Stimulated activated CD4-positive, alpha-beta T cell treated with anti-CD3 and anti-CD28 coated beads, TNF-alpha, amount 100 ng/mL, for 48 hours (primary cell): ENCODE measurements at regions not wholly inside any gene's neighbourhood (a gene's known extent, or its start where the extent isn't known, plus 50 kb on each side); places are given as distances from the start of the nearest gene placed in this dataset.

ENCODE experiments used
- DNase-seq, 3 donors: peaks; one replicate each; pipeline ENCODE4 v3.0.0-alpha.2; 2020; ENCODE audit warnings: low read depth in 3 of 3

GRCh38 chr12:115134298-115134697, 450.3 kb upstream of the TBX3 start:
- no peak for DNase-seq

GRCh38 chr12:115132905-115133304, 448.9 kb upstream of the TBX3 start:
- no peak for DNase-seq

GRCh38 chr12:115132145-115132544, 448.2 kb upstream of the TBX3 start:
- no peak for DNase-seq

GRCh38 chr12:115129727-115130126, 445.8 kb upstream of the TBX3 start:
- DNase-seq: no peak

- DNase-seq: no peak
These were observed 437.1 kb upstream of the TBX3 start for GRCh38 chr12:115121053-115121452.

- DNase-seq: no peak
These were observed 434.3 kb upstream of the TBX3 start for GRCh38 chr12:115118177-115118724.

GRCh38 chr12:115114140-115114539, 430.2 kb upstream of the TBX3 start:
- no peak for DNase-seq

GRCh38 chr12:115109863-115110262, 425.9 kb upstream of the TBX3 start:
- no peak for DNase-seq

GRCh38 chr12:115108129-115109100, 424.4 kb upstream of the TBX3 start:
- DNase-seq: no peak

- no peak for DNase-seq
These were observed 420.2 kb upstream of the TBX3 start for GRCh38 chr12:115103884-115104883.

GRCh38 chr12:115102450-115102849, 418.5 kb upstream of the TBX3 start:
- no peak for DNase-seq

- DNase-seq: no peak
These were observed 417.5 kb upstream of the TBX3 start for GRCh38 chr12:115101520-115101919.

GRCh38 chr12:115097416-115097815, 413.4 kb upstream of the TBX3 start:
- DNase-seq: no peak

- DNase-seq: no peak
These were observed 412.8 kb upstream of the TBX3 start for GRCh38 chr12:115096588-115097397.

- no peak for DNase-seq
These were observed 411.2 kb upstream of the TBX3 start for GRCh38 chr12:115095073-115095748.

- DNase-seq: no peak
These were observed 410.3 kb upstream of the TBX3 start for GRCh38 chr12:115094163-115094816.

- no peak for DNase-seq
These were observed 409.3 kb upstream of the TBX3 start for GRCh38 chr12:115093261-115093660.

GRCh38 chr12:115090783-115091182, 406.8 kb upstream of the TBX3 start:
- DNase-seq: no peak

GRCh38 chr12:115088995-115089841, 405.2 kb upstream of the TBX3 start:
- no peak for DNase-seq
